Right forelimb (tissue), 1 donor: ENCODE measurements at regions not wholly inside any gene's neighbourhood (a gene's known extent, or its start where the extent isn't known, plus 50 kb on each side); places are given as distances from the start of the nearest gene placed in this dataset.
"Not testable (repeated sequence)": the region's sequence is repeated elsewhere in the genome, so short reads cannot be mapped to it uniquely, and the experiment has no call there.

Experiments used
- DNase-seq: peaks from one replicate; pipeline ENCODE4 v3.0.0-alpha.2; 2018

- DNase-seq = not testable (repeated sequence)
These were observed 276.5 kb downstream of the CD109 start for GRCh38 chr6:73972518-73972917.

GRCh38 chr6:73969971-73970970 lies 274.3 kb downstream of the CD109 start:
- DNase-seq = no peak

GRCh38 chr6:73968221-73968757 lies 272.3 kb downstream of the CD109 start:
- DNase-seq = no peak

GRCh38 chr6:73965539-73966029 lies 269.6 kb downstream of the CD109 start:
- no peak for DNase-seq

- DNase-seq = no peak
These were observed 268.3 kb downstream of the CD109 start for GRCh38 chr6:73964241-73964854.

GRCh38 chr6:73962884-73963283 lies 266.9 kb downstream of the CD109 start:
- DNase-seq = no peak

- DNase-seq = no peak
These were observed 260.3 kb downstream of the CD109 start for GRCh38 chr6:73956305-73956704.

GRCh38 chr6:73955800-73956199 lies 259.8 kb downstream of the CD109 start:
- DNase-seq = no peak

- DNase-seq = no peak
These were observed 258.9 kb downstream of the CD109 start for GRCh38 chr6:73954881-73955280.

- no peak for DNase-seq
These were observed 255.2 kb downstream of the CD109 start for GRCh38 chr6:73951183-73951582.

GRCh38 chr6:73943930-73944652 lies 248.1 kb downstream of the CD109 start:
- DNase-seq = no peak

GRCh38 chr6:73943411-73943810 lies 247.4 kb downstream of the CD109 start:
- DNase-seq = no peak

GRCh38 chr6:73942592-73943186 lies 246.7 kb downstream of the CD109 start:
- DNase-seq = no peak

GRCh38 chr6:73941892-73942291 lies 245.9 kb downstream of the CD109 start:
- DNase-seq = no peak

GRCh38 chr6:73937805-73938204 lies 241.8 kb downstream of the CD109 start:
- DNase-seq = no peak

GRCh38 chr6:73932866-73933265 lies 236.9 kb downstream of the CD109 start:
- DNase-seq = no peak

- DNase-seq = no peak
These were observed 233.4 kb downstream of the CD109 start for GRCh38 chr6:73929405-73929804.

- no peak for DNase-seq
These were observed 231.4 kb downstream of the CD109 start for GRCh38 chr6:73927421-73927820.

GRCh38 chr6:73925703-73926102 lies 229.7 kb downstream of the CD109 start:
- DNase-seq = not testable (repeated sequence)

- no peak for DNase-seq
These were observed 228.0 kb downstream of the CD109 start for GRCh38 chr6:73923905-73924485.

GRCh38 chr6:73903155-73903554 lies 207.2 kb downstream of the CD109 start:
- DNase-seq = no peak

- DNase-seq = no peak
These were observed 206.0 kb downstream of the CD109 start for GRCh38 chr6:73901986-73902385.
